Tibial nerve (tissue), 3 donors: ENCODE measurements at regions not wholly inside any gene's neighbourhood (a gene's known extent, or its start where the extent isn't known, plus 50 kb on each side); places are given as distances from the start of the nearest gene placed in this dataset.
"Not testable (repeated sequence)": the region's sequence is repeated elsewhere in the genome, so short reads cannot be mapped to it uniquely, and the experiment has no call there.

Experiments used
- CTCF ChIP-seq, 5 experiments: fragments of 200-600 bp in 3 of 5; fragments of 450-650 bp in 2 of 5; sonication (generic) in 3 of 5; IDR thresholded peaks; one replicate each; pipeline ENCODE4 v1.5.1; 2016 to 2019; ENCODE audit warnings: antibody characterized with exemption in 5 of 5, mild to moderate bottlenecking in 3 of 5, moderate library complexity in 2 of 5
- POLR2A ChIP-seq, 2 donors: fragments of 450-650 bp; IDR thresholded peaks; one replicate each; pipeline ENCODE4 v1.6.1; 2017; ENCODE audit warnings: antibody characterized with exemption in 2 of 2, mild to moderate bottlenecking in 2 of 2, moderate library complexity in 2 of 2

- TF ChIP-seq CTCF, POLR2A (IDR thresholded peaks at IDR 0.05): not testable (repeated sequence)
Observed at GRCh38 chr5:174931033-174931432, 206.7 kb downstream of the MSX2 start.
